ENCODE measurements at regions not wholly inside any gene's neighbourhood (a gene's known extent, or its start where the extent isn't known, plus 50 kb on each side); places are given as distances from the start of the nearest gene placed in this dataset.

GRCh38 chr16:73923951-73924350, 372.7 kb upstream of the PSMD7 start:
- no peak overlapping the region for H3K4me3 ChIP-seq
- peaks cover 17% of the 10 kb centered on the region for H3K9me2 ChIP-seq (ENCODE audit: insufficient read depth)
- H2AFZ ChIP-seq, result no peak overlapping the region
- no peak for TF ChIP-seq EZH2 (IDR thresholded peaks at IDR 0.05; ENCODE audit: low read depth, unreplicated experiment)
- no peak for TF ChIP-seq JUNB (IDR thresholded peaks at IDR 0.05; ENCODE audit: unreplicated experiment)
- no peak for TF ChIP-seq NANOG (IDR thresholded peaks at IDR 0.05; ENCODE audit: borderline replicate concordance)
- TF ChIP-seq ZNF331 (CRISPR knock-in tag; IDR thresholded peaks at IDR 0.05; ENCODE audit: low read depth), result no peak
- peaks cover 18% of the 10 kb centered on the region for H3K9me3 Mint-ChIP-seq
- H3F3A ChIP-seq (replicated peaks; ENCODE audit: low read depth), result no peaks in the 10 kb centered on the region
- no peaks in the 10 kb centered on the region for H3K27me3 ChIP-seq (ENCODE audit: insufficient read depth)
- no peaks in the 10 kb centered on the region; the same call in 1 of the 2 replicates for H3K36me3 ChIP-seq (ENCODE audit: insufficient read depth)
- no peaks in the 10 kb centered on the region for H3K4me1 ChIP-seq (ENCODE audit: insufficient read depth)
- DNase-seq (ENCODE audit: low spot score) (no peak), ATAC-seq (no peak)
- H3K4me3 Mint-ChIP-seq, result no peak overlapping the region
- H3K27ac ChIP-seq (ENCODE audit: low read depth), result no peak overlapping the region
- peaks cover under 1% of the 10 kb centered on the region; the same call in 1 of the 3 replicates for H3K4me1 Mint-ChIP-seq
- no peak overlapping the region for H3K4me2 ChIP-seq
- no peaks in the 10 kb centered on the region for H3K79me2 ChIP-seq (replicated peaks; ENCODE audit: insufficient read depth)
- H3K27ac Mint-ChIP-seq, result no peak overlapping the region
- no peaks in the 10 kb centered on the region for H3K27me3 Mint-ChIP-seq (ENCODE audit: insufficient read depth, low read depth, poor library complexity)
- H4K20me1 ChIP-seq (replicated peaks; ENCODE audit: insufficient read depth), result no peaks in the 10 kb centered on the region
- peaks cover 12% of the 10 kb centered on the region; the same call in 2 of the 3 replicates for H3K36me3 Mint-ChIP-seq (ENCODE audit: low read depth)

DNA sequence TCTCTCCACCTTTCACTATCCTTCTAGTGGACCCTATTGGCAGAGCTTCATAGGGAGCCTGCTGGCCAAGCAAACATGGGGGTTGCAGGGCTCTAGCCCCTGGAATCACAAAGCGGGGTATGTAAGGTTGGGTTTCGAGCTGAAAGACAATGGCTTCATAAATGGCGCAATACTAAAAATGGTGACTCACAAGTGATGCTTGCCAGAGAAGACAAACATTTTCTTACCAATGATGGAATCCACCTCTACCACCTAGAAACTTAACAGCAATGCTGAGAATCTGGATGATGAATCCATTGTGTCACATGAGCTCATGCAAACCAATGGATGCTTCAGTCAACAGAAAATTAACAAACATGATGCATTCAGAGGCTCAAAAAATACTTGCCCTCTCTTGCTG, 375.3 kb upstream of the PSMD7 start:
- Mint-ChIP-seq H3K36me3 (ENCODE audit: low read depth) (no peaks in the 10 kb centered on the region; the same call in 2 of the 3 replicates), H3K27me3 (ENCODE audit: insufficient read depth, low read depth, poor library complexity) (no peaks in the 10 kb centered on the region), H3K27ac (no peak overlapping the region), H3K9me3 (peaks cover 4% of the 10 kb centered on the region; the same call in 2 of the 3 replicates), H3K4me1 (peaks cover 18% of the 10 kb centered on the region), H3K4me3 (no peak overlapping the region)
- H3K4me1 ChIP-seq (ENCODE audit: insufficient read depth), result peaks cover 14% of the 10 kb centered on the region; the same call in 1 of the 2 replicates
- H3K4me2 ChIP-seq, result no peak overlapping the region
- no peaks in the 10 kb centered on the region for H3K27me3 ChIP-seq (ENCODE audit: insufficient read depth)
- H3K79me2 ChIP-seq (replicated peaks; ENCODE audit: insufficient read depth), result no peaks in the 10 kb centered on the region
- no peak for ATAC-seq
- H3K9me2 ChIP-seq (ENCODE audit: insufficient read depth), result peaks cover 5% of the 10 kb centered on the region; the same call in 1 of the 2 replicates
- H2AFZ ChIP-seq, result no peak overlapping the region
- H3K36me3 ChIP-seq (ENCODE audit: insufficient read depth), result no peaks in the 10 kb centered on the region; the same call in 1 of the 2 replicates
- no peaks in the 10 kb centered on the region for H4K20me1 ChIP-seq (replicated peaks; ENCODE audit: insufficient read depth)
- TF ChIP-seq STAT1 (IDR thresholded peaks at IDR 0.05; ENCODE audit: unreplicated experiment), result no peak
- H3F3A ChIP-seq (replicated peaks; ENCODE audit: low read depth), result no peaks in the 10 kb centered on the region
- DNase-seq (ENCODE audit: low spot score), result no peak
- no peak overlapping the region for H3K27ac ChIP-seq (ENCODE audit: low read depth)
- H3K4me3 ChIP-seq, result no peak overlapping the region

DNA sequence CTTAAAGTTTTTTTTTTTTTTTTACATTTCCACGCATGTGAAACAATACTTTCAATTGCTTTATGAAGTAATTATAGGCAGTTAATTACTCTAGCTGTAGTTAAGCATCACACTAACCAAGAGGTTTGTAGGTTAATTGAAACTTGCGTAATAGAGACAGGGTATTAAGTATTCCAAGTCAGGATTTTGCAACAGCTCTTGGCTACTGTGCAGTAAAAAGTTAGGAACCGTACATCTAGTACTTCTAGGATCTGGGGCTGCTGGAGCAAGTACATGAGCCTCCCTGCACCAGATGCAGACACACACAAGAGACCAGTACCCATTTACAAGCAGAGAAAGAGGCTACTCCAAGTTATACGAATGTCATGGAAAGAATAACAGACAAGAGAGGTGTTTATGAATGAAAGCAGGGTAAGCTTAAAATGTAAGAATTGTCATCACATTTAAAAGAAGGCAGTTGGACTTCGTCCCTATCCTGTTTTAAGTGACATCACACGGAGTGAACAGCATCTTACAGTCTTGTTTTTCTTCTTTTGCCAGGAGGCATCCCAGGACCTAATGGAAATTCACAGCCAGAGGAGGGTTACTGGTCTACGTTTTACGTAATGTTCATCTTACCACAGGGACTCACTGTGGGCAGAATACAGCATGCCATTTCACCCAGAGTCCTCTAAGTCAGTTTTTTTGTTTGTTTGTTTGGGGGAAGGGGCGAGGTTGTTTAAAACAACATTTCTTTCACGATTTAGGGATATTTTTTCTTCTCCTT, 379.6 kb upstream of the PSMD7 start:
- DNase-seq (ENCODE audit: low spot score) (no peak), ATAC-seq (no peak)
- Mint-ChIP-seq H3K4me3 (no peak overlapping the region), H3K4me1 (peaks cover 33% of the 10 kb centered on the region), H3K27ac (no peak overlapping the region), H3K36me3 (ENCODE audit: low read depth) (no peaks in the 10 kb centered on the region), H3K27me3 (ENCODE audit: insufficient read depth, low read depth, poor library complexity) (peaks cover 3% of the 10 kb centered on the region), H3K9me3 (no peaks in the 10 kb centered on the region; the same call in 2 of the 3 replicates)
- 0 out of 2 replicates have a peak overlapping the region, but pooled peaks have one; percentile 80 for H2AFZ ChIP-seq
- no peaks in the 10 kb centered on the region for H3K79me2 ChIP-seq (replicated peaks; ENCODE audit: insufficient read depth)
- no peaks in the 10 kb centered on the region for H4K20me1 ChIP-seq (replicated peaks; ENCODE audit: insufficient read depth)
- no peaks in the 10 kb centered on the region for H3F3A ChIP-seq (replicated peaks; ENCODE audit: low read depth)
- peaks cover 4% of the 10 kb centered on the region; the same call in 1 of the 2 replicates for H3K9me2 ChIP-seq (ENCODE audit: insufficient read depth)
- H3K27ac ChIP-seq (ENCODE audit: low read depth), result no peak overlapping the region
- H3K27me3 ChIP-seq (ENCODE audit: insufficient read depth), result no peaks in the 10 kb centered on the region
- TF ChIP-seq, protein P1, sequence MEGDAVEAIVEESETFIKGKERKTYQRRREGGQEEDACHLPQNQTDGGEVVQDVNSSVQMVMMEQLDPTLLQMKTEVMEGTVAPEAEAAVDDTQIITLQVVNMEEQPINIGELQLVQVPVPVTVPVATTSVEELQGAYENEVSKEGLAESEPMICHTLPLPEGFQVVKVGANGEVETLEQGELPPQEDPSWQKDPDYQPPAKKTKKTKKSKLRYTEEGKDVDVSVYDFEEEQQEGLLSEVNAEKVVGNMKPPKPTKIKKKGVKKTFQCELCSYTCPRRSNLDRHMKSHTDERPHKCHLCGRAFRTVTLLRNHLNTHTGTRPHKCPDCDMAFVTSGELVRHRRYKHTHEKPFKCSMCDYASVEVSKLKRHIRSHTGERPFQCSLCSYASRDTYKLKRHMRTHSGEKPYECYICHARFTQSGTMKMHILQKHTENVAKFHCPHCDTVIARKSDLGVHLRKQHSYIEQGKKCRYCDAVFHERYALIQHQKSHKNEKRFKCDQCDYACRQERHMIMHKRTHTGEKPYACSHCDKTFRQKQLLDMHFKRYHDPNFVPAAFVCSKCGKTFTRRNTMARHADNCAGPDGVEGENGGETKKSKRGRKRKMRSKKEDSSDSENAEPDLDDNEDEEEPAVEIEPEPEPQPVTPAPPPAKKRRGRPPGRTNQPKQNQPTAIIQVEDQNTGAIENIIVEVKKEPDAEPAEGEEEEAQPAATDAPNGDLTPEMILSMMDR (conservative IDR thresholded peaks at IDR 0.05; ENCODE audit: low read depth in 2 of 2), result no peak
- no peak for TF ChIP-seq POLR2AphosphoS5 (IDR thresholded peaks at IDR 0.05; ENCODE audit: low read depth)
- TF ChIP-seq EZH2phosphoT487 (IDR thresholded peaks at IDR 0.05; ENCODE audit: unreplicated experiment), result no peak
- no peak for TF ChIP-seq EZH2 (IDR thresholded peaks at IDR 0.05; ENCODE audit: low read depth, unreplicated experiment)
- TF ChIP-seq STAT1 (IDR thresholded peaks at IDR 0.05; ENCODE audit: unreplicated experiment), result no peak
- TF ChIP-seq ZNF114 (CRISPR knock-in tag; IDR thresholded peaks at IDR 0.05), result no peak
- no peak for TF ChIP-seq NANOG (IDR thresholded peaks at IDR 0.05; ENCODE audit: borderline replicate concordance)
- H3K4me1 ChIP-seq (ENCODE audit: insufficient read depth), result peaks cover 30% of the 10 kb centered on the region
- H3K36me3 ChIP-seq (ENCODE audit: insufficient read depth), result no peaks in the 10 kb centered on the region; the same call in 1 of the 2 replicates
- H3K4me2 ChIP-seq, result no peak overlapping the region
- H3K4me3 ChIP-seq, result no peak overlapping the region
